ENCODE measurements at regions not wholly inside any gene's neighbourhood (a gene's known extent, or its start where the extent isn't known, plus 50 kb on each side); places are given as distances from the start of the nearest gene placed in this dataset.

DNA sequence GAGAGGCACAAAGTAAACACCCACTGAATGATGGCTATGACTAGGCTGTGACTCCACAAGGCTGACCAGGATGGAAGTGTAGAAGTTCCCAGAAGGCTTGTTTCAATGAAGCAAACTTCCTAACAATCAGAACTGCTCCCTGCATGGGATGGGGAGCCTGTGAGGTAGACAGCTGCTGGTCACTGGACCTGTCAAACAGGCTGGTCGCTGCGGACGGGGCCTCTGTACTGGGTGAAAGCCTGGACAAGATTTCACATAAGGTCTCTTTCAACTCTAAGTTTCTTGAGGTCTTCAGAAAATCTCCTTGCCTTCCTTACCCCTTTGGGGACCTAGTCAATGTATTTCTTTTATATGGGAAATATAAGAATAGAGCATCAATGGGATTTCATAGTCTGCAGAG is 438.2 kb downstream of the BUD13 start:
- no peak overlapping the region for H3K4me2 ChIP-seq (ENCODE audit: extremely low read depth, insufficient read depth, low read length)

DNA sequence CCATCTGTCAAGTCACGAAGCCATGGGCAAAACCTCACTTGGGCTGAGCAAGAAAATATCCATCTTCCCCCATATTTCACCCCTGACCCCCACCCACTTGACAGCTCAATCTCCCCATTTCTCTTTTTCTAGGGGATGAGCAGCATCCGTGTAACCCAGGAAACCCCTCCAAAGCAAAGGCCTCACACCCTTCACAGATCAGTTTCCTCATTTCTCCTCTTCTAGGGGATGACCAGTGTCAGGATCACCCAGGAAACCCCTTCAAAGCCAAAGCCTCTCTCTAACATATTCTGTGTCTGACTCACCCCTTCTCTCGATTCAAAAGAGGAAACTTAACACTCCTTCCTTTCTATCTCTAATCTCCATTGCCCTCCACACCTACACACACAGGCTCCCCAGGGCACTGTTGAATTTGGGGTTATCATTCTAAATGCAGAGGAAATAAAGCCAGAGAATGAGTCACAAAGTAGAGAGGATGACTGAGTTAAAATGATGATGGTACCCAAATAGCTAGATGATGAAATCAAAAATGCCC is 439.7 kb downstream of the BUD13 start:
- Histone ChIP-seq H3K4me3 (replicated peaks in 1 of 4; ENCODE audit: control extremely low read depth in 1 of 4, insufficient read depth in 1 of 4, low read depth in 3 of 4, low read length in 4 of 4) (no peak overlapping the region), H4K20me1 (ENCODE audit: control insufficient read depth, extremely low read depth, insufficient read depth, low read length) (no peaks in the 10 kb centered on the region), H3K79me2 (ENCODE audit: control insufficient read depth, insufficient read depth, low read length) (no peaks in the 10 kb centered on the region), H3K9me3 (ENCODE audit: control insufficient read depth, insufficient read depth, low read depth, low read length) (no peaks in the 10 kb centered on the region), H3K4me2 (ENCODE audit: extremely low read depth, insufficient read depth, low read length) (no peak overlapping the region), H3K27ac (ENCODE audit: insufficient read depth, low read length) (no peak overlapping the region), H3K27me3 (ENCODE audit: control insufficient read depth, insufficient read depth, low read length) (no peaks in the 10 kb centered on the region), H3K9ac (ENCODE audit: insufficient read depth, low read length) (no peak overlapping the region), H3K36me3 (ENCODE audit: control insufficient read depth, insufficient read depth, low read length) (no peaks in the 10 kb centered on the region), H2AFZ (ENCODE audit: low read length) (no peak overlapping the region), H3K4me1 (ENCODE audit: control insufficient read depth, extremely low read depth, insufficient read depth, low read length) (no peaks in the 10 kb centered on the region)
- no peak for TF ChIP-seq CTCF (conservative IDR thresholded peaks at IDR 0.05 in 1 of 2, IDR thresholded peaks at IDR 0.05 in 1 of 2; ENCODE audit: low read depth in 1 of 2, low read length in 2 of 2)
- TF ChIP-seq EZH2 (IDR thresholded peaks at IDR 0.05; ENCODE audit: low read length, missing control alignments): no peak
- DNase-seq (ENCODE audit: low read depth in 2 of 2): peak in 1 of 2 donors; percentile 4

More for the DNA sequence above, 438.2 kb downstream of the BUD13 start:
- DNase-seq (ENCODE audit: low read depth in 2 of 2): no peak
- Histone ChIP-seq H3K27ac (ENCODE audit: insufficient read depth, low read length) (no peak overlapping the region), H3K79me2 (ENCODE audit: control insufficient read depth, insufficient read depth, low read length) (no peaks in the 10 kb centered on the region), H4K20me1 (ENCODE audit: control insufficient read depth, extremely low read depth, insufficient read depth, low read length) (no peaks in the 10 kb centered on the region), H3K9ac (ENCODE audit: insufficient read depth, low read length) (no peak overlapping the region), H3K36me3 (ENCODE audit: control insufficient read depth, insufficient read depth, low read length) (no peaks in the 10 kb centered on the region), H3K4me3 (replicated peaks in 1 of 4; ENCODE audit: control extremely low read depth in 1 of 4, insufficient read depth in 1 of 4, low read depth in 3 of 4, low read length in 4 of 4) (no peak overlapping the region), H3K9me3 (ENCODE audit: control insufficient read depth, insufficient read depth, low read depth, low read length) (no peaks in the 10 kb centered on the region), H3K4me1 (ENCODE audit: control insufficient read depth, extremely low read depth, insufficient read depth, low read length) (no peaks in the 10 kb centered on the region), H3K27me3 (ENCODE audit: control insufficient read depth, insufficient read depth, low read length) (no peaks in the 10 kb centered on the region), H2AFZ (ENCODE audit: low read length) (no peak overlapping the region)
- TF ChIP-seq CTCF (conservative IDR thresholded peaks at IDR 0.05 in 1 of 2, IDR thresholded peaks at IDR 0.05 in 1 of 2; ENCODE audit: low read depth in 1 of 2, low read length in 2 of 2): no peak
- TF ChIP-seq EZH2 (IDR thresholded peaks at IDR 0.05; ENCODE audit: low read length, missing control alignments): no peak

GRCh38 chr11:116332391-116332790 is 440.4 kb downstream of the BUD13 start:
- H3K4me2 ChIP-seq (ENCODE audit: extremely low read depth, insufficient read depth, low read length): no peak overlapping the region
- H3K27me3 ChIP-seq (ENCODE audit: control insufficient read depth, insufficient read depth, low read length): no peaks in the 10 kb centered on the region
- H2AFZ ChIP-seq (ENCODE audit: low read length): no peak overlapping the region
- TF ChIP-seq EZH2 (IDR thresholded peaks at IDR 0.05; ENCODE audit: low read length, missing control alignments) (no peak), CTCF (conservative IDR thresholded peaks at IDR 0.05 in 1 of 2, IDR thresholded peaks at IDR 0.05 in 1 of 2; ENCODE audit: low read depth in 1 of 2, low read length in 2 of 2) (no peak)
- no peaks in the 10 kb centered on the region for H3K9me3 ChIP-seq (ENCODE audit: control insufficient read depth, insufficient read depth, low read depth, low read length)
- no peaks in the 10 kb centered on the region for H3K4me1 ChIP-seq (ENCODE audit: control insufficient read depth, extremely low read depth, insufficient read depth, low read length)
- no peaks in the 10 kb centered on the region for H3K79me2 ChIP-seq (ENCODE audit: control insufficient read depth, insufficient read depth, low read length)
- no peaks in the 10 kb centered on the region for H3K36me3 ChIP-seq (ENCODE audit: control insufficient read depth, insufficient read depth, low read length)
- no peak overlapping the region for H3K9ac ChIP-seq (ENCODE audit: insufficient read depth, low read length)
- no peaks in the 10 kb centered on the region for H4K20me1 ChIP-seq (ENCODE audit: control insufficient read depth, extremely low read depth, insufficient read depth, low read length)
- no peak overlapping the region for H3K27ac ChIP-seq (ENCODE audit: insufficient read depth, low read length)
- no peak overlapping the region for H3K4me3 ChIP-seq (replicated peaks in 1 of 4; ENCODE audit: control extremely low read depth in 1 of 4, insufficient read depth in 1 of 4, low read depth in 3 of 4, low read length in 4 of 4)
- no peak for DNase-seq (ENCODE audit: low read depth in 2 of 2)
